ENCODE measurements at regions not wholly inside any gene's neighbourhood (a gene's known extent, or its start where the extent isn't known, plus 50 kb on each side); places are given as distances from the start of the nearest gene placed in this dataset.

GRCh38 chr9:71357346-71357745 lies 235.9 kb upstream of the TRPM3 start:
- Histone ChIP-seq H2BK20ac (ENCODE audit: low read length) (no peak overlapping the region), H3K4ac (replicated peaks; ENCODE audit: insufficient read length, low read depth, low read length) (no peak overlapping the region), H3K4me3 (ENCODE audit: extremely low read depth in 1 of 4, insufficient read depth in 2 of 4, low read depth in 3 of 4, low read length in 4 of 4) (no peak overlapping the region), H4K8ac (ENCODE audit: extremely low read depth, insufficient read depth, low read length) (no peak overlapping the region), H4K91ac (replicated peaks; ENCODE audit: insufficient read length, low read length) (no peak overlapping the region), H3K36me3 (ENCODE audit: control insufficient read depth in 2 of 4, insufficient read depth in 4 of 4, low read length in 3 of 4) (no peaks in the 10 kb centered on the region), H2AK5ac (ENCODE audit: low read depth, low read length) (no peak overlapping the region), H2BK5ac (ENCODE audit: low read depth, low read length) (no peak overlapping the region), H3K9me3 (ENCODE audit: insufficient read depth in 2 of 2, low read depth in 1 of 2, low read length in 1 of 2) (no peaks in the 10 kb centered on the region), H4K20me1 (replicated peaks in 1 of 2; ENCODE audit: control insufficient read depth in 1 of 2, insufficient read depth in 2 of 2, low read length in 2 of 2) (no peaks in the 10 kb centered on the region), H3K23me2 (ENCODE audit: low read depth, low read length) (no peaks in the 10 kb centered on the region), H3K14ac (ENCODE audit: insufficient read length) (no peak overlapping the region), H3K18ac (ENCODE audit: extremely low read depth, low read length) (no peak overlapping the region), H3K56ac (replicated peaks; ENCODE audit: insufficient read length, low read depth, low read length) (no peak overlapping the region), H3K9ac (replicated peaks in 1 of 4; ENCODE audit: extremely low read depth in 1 of 4, low read depth in 3 of 4, low read length in 3 of 4) (no peak overlapping the region), H3K79me1 (ENCODE audit: low read depth, low read length) (no peaks in the 10 kb centered on the region), H2AFZ (ENCODE audit: low read length) (no peak overlapping the region), H3K27ac (ENCODE audit: low read depth, low read length) (no peak overlapping the region), H4K5ac (ENCODE audit: insufficient read length, low read depth, low read length) (no peak overlapping the region), H3K27me3 (replicated peaks in 1 of 4; ENCODE audit: control insufficient read depth in 3 of 4, extremely low read depth in 1 of 4, insufficient read depth in 3 of 4, low read length in 3 of 4) (no peaks in the 10 kb centered on the region), H3K23ac (ENCODE audit: insufficient read length) (no peak overlapping the region), H3K4me1 (replicated peaks in 1 of 4; ENCODE audit: control insufficient read depth in 3 of 4, insufficient read depth in 4 of 4, low read length in 3 of 4) (peaks cover 0 to 8% (median 5%) of the 10 kb centered on the region in 4 experiments; a peak in 4 of 7 replicates), H3K79me2 (ENCODE audit: control insufficient read depth in 1 of 2, insufficient read depth in 2 of 2, low read length in 2 of 2) (no peaks in the 10 kb centered on the region), H2BK15ac (ENCODE audit: low read length) (no peak overlapping the region), H2BK120ac (replicated peaks; ENCODE audit: low read depth, low read length) (no peak overlapping the region), H2BK12ac (ENCODE audit: low read depth, low read length) (no peak overlapping the region), H3K4me2 (ENCODE audit: insufficient read depth in 1 of 2, low read depth in 2 of 2, low read length in 2 of 2) (no peak overlapping the region)
- CTCF ChIA-PET (ENCODE audit: partially characterized antibody) = interaction anchor here (0.9 to 1.8 kb wide), 4 partner anchors 10 to 719 kb away, joined by 3 to 5 read pairs (median 4); no protein-coding TSS in a partner anchor
- DNase-seq (ENCODE audit: low read depth in 1 of 2, low spot score in 2 of 2) (no peak), FAIRE-seq (no peak)
- TF ChIP-seq ZNF274 (IDR thresholded peaks at IDR 0.05; ENCODE audit: borderline replicate concordance, extremely low read depth, low read length) (no peak), SAP30 (IDR thresholded peaks at IDR 0.05; ENCODE audit: insufficient read depth, insufficient replicate concordance, low read length) (no peak), MAFK (IDR thresholded peaks at IDR 0.05; ENCODE audit: low read depth, low read length) (peak; percentile 61; the same call in 1 of the 2 replicates)
- WGBS, 2 experiments (ENCODE audit: extremely low coverage in 1 of 2, insufficient coverage in 1 of 2, insufficient read length in 1 of 2, insufficient replicate concordance in 2 of 2, low coverage in 1 of 2, low lambda C conversion rate in 2 of 2, missing lambda C conversion rate in 1 of 2) = 66% methylated on average over 4 of the region's 4 CpGs; no CpG with 5 or more reads in 1 of the 2 experiments
- POLR2A ChIA-PET (ENCODE audit: partially characterized antibody) = no interaction called here
